GM21576 (cell line): ENCODE measurements at regions not wholly inside any gene's neighbourhood (a gene's known extent, or its start where the extent isn't known, plus 50 kb on each side); places are given as distances from the start of the nearest gene placed in this dataset.
"Not testable (repeated sequence)": the region's sequence is repeated elsewhere in the genome, so short reads cannot be mapped to it uniquely, and the experiment has no call there.

Source experiments
- ATAC-seq: cut with Tn5 transposase; IDR thresholded peaks from one replicate; pipeline ENCODE4 v1.9.1; 2021; ENCODE audit warnings: mild to moderate bottlenecking, moderate library complexity; ENCODE audit not compliant: unreplicated experiment

DNA sequence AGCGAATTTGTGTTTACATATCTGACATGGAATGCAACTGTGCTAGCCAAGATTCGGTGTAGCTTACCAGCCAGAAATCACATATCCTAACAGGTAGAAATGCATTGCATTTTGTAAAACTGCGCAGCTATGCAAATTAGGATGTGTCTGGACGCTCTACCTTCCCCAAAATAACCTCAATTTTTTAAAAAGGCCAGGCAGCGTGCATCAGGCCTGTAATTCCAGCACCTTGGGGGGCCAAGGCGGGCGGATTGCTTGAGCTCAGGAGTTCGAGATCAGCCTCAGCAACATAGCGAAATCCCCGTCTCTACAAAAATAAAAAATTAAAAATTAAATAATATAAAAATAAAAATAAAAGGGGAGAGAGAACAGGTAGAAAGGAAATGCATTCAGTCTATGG lies 305.0 kb downstream of the TYW1 start:
- ATAC-seq, result no peak

DNA sequence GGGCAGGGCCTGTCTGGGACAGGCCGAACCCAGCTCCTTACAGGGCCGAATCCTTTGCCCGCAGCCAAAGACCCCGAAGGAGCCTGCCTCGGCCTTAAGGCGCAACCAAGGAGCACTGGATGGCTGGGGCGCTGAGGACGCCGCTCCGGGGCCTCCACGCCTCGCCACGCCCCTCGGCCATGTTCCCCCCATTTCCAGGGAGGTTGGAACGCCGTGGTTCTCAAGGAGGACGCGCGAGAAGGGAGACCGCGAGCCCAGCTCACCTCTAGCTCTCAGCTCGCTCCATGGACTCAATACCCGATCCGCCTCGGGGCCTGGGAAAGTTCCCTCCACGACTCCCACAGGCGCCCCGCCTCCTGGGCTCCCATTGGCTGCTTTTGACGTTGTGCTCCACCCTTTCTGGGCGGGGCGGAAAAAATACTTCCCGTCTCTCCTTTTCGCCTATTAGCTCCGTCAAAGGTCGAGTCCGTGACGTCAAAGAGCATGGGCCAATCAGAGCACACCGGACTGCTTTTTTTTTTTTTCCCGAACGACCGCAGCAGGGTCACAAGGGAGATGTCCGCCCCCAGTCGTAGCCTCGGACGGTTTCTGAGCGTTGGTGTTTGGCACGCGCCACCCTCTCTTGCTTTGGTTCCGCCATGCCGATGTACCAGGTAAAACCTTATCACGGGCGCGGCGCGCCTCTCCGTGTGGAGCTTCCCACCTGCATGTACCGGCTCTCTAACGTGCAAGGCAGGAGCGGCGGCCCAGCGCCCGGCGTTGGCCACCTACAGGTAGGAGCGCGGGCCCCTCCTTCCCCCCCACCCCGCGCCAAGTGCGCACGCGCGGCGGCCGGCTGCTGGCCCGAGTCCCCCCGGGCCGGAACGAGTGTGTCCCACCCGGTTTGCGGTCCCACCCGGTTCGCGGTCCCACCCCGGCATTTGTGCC lies 305.7 kb downstream of the TYW1 start:
- peak; percentile 84 for ATAC-seq

DNA sequence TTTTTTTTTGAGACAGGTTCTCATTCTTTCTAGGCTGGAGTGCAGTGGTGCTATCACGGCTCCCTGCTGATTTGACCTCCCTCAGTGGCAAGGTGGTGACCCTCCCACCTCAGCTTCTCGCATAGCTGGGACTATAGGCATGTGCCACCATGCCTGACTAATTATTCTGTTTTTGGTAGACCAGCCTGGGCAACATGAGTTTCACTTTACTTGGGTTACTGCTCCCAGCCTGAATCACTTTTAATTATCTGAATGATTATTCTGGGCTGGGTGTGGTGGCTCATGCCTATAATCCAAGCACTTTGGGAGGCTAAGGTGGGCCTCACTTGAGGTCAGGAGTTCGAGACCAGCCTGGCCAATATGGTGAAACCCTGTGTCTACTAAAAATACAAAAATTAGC lies 308.2 kb downstream of the TYW1 start:
- ATAC-seq, result not testable (repeated sequence)

DNA sequence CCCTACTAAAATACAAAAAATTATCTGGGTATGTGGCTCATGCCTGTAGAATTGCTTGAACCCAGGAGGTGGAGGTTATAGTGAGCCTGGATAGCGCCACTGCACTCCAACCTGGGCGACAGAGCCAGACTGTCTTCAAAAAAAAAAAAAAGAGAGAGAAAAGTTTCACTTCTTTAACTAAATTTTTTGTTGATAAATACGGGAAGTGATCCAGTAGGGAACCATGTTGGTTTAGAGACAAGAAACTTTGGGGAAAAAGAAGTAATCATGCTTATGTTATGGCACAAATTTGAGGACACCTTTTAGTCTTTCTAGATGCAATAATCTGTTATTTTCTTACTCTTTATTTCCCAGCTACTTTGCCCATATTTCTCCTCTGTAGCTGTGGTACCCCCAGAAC lies 309.7 kb downstream of the TYW1 start:
- ATAC-seq, result no peak

DNA sequence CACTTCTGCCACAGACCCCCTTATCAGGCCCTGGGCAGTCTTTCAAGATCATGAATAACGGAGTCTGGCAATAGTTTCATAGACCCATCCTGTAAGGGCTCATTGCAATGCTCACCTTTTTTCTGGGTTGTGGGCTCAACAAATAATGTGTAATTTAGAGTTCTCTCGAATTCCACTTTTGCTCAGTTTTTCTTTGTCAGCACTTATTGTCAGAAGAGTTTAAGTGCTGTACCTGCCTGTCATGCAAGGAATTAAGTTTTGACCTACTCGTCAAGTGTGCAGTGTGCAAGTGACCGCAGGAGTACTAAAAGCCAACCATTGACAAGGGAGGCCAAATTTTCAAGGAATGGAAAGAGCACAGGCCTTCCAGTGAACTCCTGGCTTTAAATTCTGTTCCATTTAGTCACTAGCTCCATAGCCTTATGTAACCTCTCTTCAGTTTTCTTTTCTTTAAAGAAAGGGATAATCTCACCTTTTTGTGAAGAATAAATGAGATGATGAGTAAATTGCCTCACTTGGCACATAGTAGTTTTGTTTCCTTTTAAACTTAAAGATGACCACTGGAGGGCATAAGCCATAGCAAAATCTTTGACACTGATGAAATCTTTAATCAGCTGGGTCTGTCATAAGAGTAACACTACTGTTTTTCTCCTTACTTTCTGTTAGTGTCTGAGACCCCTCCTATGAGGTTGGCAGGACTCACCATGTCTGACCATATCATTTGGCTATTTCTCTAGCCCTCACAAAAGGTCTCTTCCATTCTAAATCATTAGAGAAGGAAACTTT lies 313.3 kb downstream of the TYW1 start:
- ATAC-seq, result no peak

DNA sequence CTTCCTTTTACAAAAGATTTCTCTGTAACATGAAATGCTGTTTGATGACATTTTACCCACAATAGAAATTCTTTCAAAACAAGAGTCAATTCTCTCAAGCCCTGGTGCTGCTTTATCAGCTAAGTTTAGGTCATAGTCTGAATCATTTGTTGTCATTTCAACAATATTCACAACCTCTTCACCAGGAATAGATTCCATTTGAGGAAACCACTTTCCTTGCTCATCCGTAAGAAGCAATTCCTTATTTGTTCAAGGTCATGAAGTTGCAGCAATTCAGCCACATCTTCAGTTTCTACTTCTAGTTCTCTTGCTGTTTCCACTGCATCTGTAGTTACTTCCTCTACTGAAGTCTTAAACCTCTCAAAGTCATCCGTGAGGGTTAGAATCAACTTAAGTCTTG lies 315.3 kb downstream of the TYW1 start:
- ATAC-seq, result no peak

DNA sequence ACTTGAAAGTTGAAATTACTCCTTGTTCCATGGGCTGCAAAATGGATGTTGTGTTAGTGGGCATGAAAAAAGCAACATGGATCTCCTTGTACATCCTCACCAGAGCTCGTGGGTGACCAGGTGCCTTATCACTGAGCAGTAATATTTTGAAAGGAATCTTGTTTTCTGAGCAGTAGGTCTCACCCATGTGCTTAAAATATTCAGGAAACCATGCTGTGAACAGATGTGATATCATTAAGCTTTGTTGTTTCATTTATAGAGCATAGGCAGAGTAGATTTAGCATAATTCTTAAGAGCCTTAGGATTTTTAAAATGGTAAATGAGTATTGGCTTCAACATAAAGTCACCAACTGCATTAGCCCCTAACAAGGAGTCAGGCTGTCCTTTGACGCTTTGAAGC lies 316.6 kb downstream of the TYW1 start:
- no peak for ATAC-seq

DNA sequence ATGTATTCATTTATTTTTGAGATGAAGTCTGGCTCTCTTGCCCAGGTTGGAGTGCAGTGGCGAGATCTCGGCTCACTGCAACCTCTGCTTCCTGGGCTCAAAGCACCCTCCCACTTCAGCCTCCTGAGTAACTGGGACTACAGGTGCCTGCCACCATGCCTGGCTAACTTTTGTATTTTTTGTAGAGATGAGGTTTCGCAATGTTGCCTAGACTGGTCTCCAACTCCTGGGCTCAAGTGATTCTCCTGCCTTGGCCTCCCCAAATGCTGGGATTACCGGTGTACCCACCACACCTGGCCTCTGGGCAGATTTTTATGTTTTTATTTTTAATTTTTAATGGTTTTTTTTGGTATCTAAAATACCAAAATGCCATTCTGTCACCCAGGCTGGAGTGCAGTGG lies 320.3 kb downstream of the TYW1 start:
- not testable (repeated sequence) for ATAC-seq

DNA sequence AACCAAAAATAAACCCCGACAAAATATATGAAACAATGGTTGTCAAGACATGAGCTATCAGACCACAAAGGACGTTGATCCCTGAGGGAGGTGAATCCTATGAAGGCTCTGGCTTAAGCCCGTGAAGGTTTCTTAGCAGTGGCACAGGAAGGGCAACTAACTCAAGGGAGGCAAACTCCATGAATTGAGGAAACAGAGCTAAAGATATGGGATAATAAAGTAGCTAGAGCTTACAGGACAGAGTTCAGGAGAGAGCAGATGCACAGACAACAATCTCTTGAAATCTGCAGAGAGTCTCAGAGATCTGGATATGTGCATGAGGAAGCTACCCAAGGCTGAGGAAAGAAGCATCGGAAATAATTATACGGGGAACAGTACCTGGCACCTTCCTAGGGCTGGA lies 331.6 kb downstream of the TYW1 start:
- ATAC-seq, result not testable (repeated sequence)

DNA sequence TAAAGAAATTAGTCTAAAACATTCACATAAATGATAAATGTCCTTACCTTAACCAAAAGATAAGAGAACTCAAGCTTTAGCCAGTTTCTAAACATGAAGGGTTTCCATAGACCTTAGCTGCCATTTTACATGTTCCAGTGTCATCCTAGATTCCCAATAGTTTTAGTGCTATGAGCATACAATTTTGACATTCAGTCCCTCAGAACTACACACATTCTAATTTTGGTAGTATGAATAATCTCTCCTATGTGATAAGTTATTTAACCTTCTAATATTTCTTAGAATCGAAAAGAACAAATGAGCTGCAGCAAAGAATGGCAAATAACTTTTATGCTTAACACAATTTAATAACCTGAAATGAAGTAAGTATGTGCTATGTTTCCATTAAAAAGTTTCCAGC lies 338.5 kb downstream of the TYW1 start:
- not testable (repeated sequence) for ATAC-seq

DNA sequence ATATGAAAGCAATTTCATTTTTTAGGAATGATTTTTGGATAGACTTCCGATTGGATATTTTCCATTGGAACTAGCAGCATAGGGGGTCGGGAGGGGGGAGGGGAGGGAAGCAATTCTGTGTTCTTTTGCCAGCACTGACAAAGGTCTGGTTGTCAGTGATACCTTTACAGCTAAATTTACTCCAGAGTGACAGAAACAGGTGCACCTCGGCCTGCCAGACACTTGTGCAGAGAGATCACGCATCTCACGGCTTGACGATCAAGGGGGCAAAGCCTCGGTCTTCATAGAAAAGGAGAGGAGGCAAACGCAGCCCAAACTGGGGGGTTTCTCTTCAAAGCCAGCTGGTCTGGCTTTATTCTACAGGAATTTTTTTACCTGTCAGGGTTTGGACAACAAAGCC lies 339.0 kb downstream of the TYW1 start:
- ATAC-seq, result not testable (repeated sequence)

DNA sequence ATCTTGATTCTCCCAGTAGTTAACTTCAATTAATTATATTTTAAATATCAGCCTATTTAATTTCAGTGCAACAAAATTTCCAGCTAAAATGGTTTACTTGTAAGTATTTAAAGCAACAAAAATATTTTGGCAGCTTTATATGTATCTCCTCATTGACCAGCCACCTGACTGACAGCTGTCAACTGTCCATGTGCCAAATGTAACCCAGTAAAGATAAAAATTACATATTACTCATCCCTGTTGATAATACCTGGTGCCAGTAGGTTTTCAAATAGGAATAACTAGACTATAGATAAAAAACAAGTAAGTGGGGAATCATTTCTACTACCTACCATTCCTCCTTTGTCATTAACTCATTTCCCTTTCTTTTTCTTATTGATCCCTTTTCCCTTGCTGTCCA lies 341.9 kb downstream of the TYW1 start:
- ATAC-seq, result not testable (repeated sequence)

DNA sequence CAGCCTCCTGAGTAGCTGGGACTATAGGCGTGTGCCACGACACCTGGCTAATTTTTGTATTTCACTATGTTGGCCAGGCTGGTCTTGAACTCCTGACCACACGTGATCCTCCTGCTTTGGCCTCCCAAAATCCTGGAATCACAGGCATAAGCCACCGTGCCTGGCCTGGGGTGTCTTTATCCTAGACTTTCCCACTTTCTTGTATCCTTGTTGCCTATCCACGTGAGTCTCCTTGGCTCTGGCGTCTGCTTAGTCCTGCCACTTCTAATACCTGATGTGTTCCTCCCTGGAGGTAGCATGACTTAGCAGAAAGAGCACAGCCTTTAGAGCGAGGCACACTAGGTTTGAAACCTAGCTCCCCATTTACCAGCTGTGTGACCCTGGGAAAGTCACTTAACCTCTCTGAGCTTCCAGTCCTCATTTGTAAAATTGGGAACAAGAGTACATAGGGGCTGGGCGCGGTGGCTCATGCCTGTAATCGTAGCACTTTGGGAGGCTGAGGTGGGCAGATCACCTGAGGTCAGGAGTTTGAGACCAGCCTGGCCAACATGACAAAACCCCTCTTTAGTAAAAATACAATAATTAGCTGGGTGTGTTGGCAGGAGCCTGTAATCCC lies 344.6 kb downstream of the TYW1 start:
- no peak for ATAC-seq

DNA sequence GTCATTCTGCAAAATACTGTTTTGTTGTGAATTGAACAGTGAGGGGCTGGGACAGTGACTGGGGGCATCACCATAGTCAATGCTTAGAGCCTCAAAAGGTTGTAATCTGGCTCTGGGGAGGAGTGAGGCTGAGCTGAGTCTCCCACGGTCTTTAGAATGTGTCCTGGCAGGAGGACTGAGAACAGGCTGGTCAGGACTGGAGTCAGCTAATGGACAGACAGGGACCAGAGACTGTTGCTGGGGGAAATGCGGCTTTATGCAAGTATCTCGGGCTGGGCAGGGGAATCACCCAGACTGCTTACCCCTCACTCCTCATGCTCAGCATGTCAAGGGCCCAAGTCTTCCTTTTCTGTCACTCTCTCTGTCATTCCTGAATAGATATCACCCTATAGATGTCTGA lies 346.5 kb downstream of the TYW1 start:
- no peak for ATAC-seq

DNA sequence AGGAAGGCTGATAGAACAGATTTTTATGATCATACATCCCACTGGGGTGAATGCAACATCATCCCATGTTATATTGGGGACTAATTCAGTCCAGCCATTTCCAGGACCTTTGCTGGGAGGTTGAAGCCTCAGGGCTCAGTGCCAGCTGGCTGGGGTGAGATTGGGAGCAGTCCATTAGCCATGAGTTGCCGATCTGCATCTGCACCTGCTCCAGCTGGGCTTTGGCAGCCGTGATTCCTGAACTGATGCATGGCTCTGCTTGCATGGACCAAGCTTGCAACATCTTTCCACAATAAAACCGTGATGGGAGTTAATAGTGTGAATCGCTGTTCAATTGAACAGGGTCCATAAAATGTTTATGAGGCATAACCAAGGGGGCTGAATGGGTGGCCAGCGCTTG lies 346.9 kb downstream of the TYW1 start:
- no peak for ATAC-seq

DNA sequence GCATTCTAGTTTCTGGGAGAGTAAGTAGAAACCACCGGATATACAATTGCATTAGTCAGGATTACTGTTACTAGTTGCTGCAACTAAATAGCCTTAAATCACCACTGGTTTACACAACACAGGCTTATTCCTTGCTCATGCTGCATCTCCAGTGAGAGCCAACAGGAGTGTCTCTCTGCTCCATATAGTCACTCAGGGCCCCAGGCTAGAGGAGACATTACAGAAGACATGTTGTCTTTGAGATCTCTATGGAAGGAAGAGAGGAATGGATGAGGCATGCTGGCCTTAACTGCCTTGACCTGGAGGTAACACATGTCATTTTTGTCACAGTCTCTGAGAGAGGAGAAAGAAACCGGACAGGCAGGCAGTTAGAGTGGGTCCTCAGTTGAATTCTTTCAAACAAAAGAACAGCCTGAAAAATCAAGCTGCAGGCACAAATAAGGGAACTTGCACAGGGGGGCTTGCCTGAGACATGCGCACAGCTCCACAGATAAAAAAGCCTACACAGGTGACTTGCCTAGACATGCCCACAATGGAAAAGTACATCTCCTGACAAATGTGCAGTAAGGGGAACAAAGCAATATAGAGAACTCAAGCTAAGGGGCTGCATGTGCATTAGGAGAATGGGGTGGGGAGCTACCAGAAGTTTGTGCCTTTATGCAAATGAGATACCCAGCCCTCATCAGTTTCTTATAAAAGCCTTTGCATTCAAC lies 348.0 kb downstream of the TYW1 start:
- no peak for ATAC-seq

DNA sequence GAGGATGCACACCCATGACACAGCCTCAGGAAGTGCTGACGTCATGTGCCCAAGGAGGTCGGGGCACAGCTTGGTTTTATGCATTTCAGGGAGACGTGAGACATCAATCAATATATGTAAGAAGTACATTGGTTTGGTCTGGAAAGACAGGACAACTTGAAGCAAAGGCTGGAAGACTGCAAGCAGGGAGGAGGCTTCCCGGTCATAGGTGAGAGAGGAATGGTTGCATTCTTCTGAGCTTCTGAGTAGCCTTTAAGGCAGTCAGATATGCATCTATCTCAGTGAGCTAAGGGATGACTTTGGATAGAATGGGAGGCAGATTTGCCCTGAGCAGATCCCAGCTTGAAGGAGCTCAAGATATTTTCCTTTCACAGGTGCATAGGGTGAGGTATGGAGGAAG lies 349.5 kb downstream of the TYW1 start:
- no peak for ATAC-seq

DNA sequence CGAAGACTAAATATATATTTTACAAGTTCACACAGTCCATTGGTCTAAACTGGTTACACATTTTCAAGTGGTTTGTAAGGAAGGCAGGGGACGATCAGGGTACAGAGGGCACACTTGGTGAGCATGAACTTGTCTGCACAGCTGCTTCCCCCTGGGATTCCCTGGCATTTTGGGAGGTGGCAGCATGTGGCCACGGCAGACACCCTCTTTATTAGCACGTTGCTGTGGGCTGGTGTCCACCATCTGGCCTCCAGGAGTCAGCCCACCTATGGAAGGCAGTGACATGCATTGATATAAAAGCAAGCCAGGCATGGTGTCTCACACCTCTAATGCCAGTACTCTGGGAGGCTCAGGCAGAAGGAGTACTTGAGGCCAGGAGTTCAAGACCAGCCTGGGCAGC lies 350.2 kb downstream of the TYW1 start:
- ATAC-seq, result no peak

DNA sequence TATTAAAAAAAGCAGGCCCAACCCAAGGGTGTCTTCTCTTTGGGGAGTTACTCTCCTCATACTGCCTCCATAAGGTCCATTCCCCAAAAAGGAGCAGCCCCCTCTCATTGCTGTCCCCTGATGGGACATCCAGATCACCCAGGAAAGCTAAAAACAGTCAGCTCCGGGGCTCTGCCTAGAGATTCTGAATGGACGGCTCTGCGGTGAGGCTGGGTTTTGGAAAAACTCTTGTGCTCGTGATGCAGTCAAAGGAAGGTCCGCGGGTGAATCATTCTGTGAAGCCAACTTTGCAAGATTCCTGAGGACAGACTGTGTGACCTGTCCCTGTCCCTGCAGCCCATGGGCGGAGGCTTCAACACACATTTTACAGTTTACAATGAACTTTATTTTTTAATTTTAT lies 351.5 kb downstream of the TYW1 start:
- no peak for ATAC-seq

DNA sequence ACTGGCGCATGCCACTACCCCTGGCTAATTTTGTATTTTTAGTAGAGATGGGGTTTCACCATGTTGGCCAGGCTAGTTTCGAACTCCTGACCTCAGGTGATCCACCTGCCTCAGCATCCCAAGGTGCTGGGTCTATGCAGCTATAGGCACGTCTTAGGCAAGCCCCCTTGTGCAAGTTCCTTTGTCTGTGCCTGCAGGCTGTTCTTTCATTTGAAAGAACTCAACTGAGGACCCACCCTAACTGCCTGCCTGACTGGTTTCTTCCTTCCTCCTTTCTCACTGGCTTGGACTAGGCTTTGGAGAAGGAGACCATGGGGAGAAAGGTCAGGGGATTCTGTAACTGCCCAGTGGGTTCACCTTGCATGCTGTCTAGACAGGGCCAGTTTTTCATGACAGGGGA lies 361.0 kb downstream of the TYW1 start:
- not testable (repeated sequence) for ATAC-seq

DNA sequence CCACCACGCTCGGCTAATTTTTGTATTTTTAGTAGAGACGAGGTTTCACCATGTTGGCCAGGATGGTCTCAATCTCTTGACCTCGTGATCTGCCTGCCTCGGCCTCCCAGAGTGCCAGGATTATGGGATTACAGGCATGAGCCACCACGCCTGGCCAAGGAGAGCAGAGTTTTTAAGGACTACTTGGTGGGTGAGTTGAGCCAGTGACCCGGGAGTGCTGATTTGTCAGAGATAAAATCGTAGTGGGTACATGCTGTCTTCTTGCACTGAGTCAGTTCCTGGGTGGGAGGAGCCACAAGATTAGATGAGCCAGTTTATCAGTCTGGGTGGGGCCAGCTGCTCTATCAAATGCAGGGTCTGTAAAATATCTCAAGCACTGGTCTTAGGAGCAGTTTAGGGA lies 361.7 kb downstream of the TYW1 start:
- not testable (repeated sequence) for ATAC-seq
